ENCODE measurements at regions not wholly inside any gene's neighbourhood (a gene's known extent, or its start where the extent isn't known, plus 50 kb on each side); places are given as distances from the start of the nearest gene placed in this dataset.

DNA sequence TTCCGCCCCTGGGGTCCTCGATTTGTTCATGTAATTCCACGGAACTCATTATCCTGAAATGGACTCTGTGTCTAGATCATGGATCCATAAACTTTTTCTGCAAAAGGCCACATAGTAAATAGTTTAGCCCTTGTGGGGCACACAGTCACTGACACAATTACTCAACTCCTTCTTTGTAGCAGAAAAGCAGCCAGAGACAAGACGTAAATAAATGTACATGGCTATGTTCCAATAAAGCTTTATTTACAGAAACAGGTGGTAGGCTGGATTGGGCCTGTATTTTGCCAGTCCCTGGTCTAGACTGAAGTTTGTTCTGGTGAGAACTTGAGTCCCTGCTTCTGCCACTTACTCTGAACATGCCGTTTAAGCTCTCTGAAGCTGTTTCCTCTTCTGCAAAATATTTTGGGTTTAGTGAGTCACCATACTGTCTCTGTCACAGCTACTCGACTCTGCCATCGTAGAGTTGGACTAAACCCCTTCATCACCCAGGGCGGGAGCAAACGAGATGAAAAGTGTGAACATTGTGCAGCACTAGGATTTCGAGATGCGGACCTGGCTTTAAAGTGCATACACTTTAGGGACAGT lies 61.9 kb upstream of the FOXF1 start:
- 66% methylated on average over 11 of the region's 11 CpGs for WGBS (ENCODE audit: insufficient coverage)

DNA sequence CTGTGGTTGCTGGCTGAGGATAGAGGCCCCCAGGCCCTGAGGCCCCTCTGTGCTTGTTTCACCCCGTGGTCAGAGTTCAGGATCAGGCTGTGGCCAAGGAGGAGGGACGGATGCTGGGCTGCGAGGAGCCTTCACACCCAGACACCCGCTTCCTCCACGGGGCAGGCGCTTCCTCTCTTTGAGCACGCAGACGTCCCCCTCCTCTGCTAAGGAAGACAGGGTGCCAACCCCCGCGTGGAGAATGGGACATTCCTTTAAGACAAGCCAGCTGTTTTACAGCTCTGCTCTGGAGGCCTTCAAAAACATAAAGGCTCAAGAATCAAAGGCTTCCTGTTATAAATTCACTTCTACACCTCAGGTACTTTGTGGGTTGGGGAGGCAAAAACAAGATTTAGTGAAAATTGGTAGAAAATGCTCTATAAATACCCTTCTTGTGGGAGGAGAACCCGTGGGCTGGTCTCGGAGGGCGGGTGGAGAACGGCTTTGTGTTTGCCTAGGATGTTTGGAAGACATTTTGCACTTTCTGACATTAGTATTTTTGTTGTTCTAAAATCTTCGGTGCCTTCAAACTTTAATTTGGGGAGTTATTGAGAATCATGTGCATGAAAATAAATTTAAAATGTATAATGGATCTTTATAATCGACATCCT lies 60.8 kb upstream of the FOXF1 start:
- WGBS (ENCODE audit: insufficient coverage), result 23% methylated on average over 9 of the region's 16 CpGs
- Histone ChIP-seq H3K9me3 (ENCODE audit: control extremely low read depth in 1 of 5, control insufficient read depth in 4 of 5, insufficient read depth in 2 of 5, low read depth in 1 of 5, low read length in 4 of 5) (peaks cover 0 to 9% (median 0%) of the 10 kb centered on the region in 5 experiments), H3K27me3 (replicated peaks in 2 of 5; ENCODE audit: control insufficient read depth in 4 of 5, insufficient read depth in 5 of 5, low read length in 4 of 5) (peaks cover 0 to 44% (median 6%) of the 10 kb centered on the region in 5 experiments), H3K27ac (ENCODE audit: insufficient read depth in 1 of 2, low read depth in 1 of 2, low read length in 2 of 2, poor library complexity in 1 of 2, severe bottlenecking in 2 of 2) (no peak overlapping the region), H3K4me1 (ENCODE audit: control extremely low read depth in 1 of 4, control insufficient read depth in 4 of 4, insufficient read depth in 4 of 4, low read length in 3 of 4) (peaks cover 0 to 9% (median 3%) of the 10 kb centered on the region in 4 experiments), H3K4me3 (ENCODE audit: control insufficient read depth in 1 of 7, extremely low read depth in 1 of 7, insufficient read depth in 4 of 7, low read depth in 2 of 7, low read length in 6 of 7) (no peak overlapping the region), H3K36me3 (ENCODE audit: control insufficient read depth in 4 of 4, insufficient read depth in 4 of 4, low read length in 3 of 4) (no peaks in the 10 kb centered on the region)
- DNase-seq, result peak in 2 of 3 donors; percentile 17 to 46
- CTCF ChIA-PET, result interaction anchor here (1.1 kb wide), 1 partner anchor 26 kb away, joined by 3 read pairs; no protein-coding TSS in a partner anchor
- POLR2A ChIA-PET, result no interaction called here

More for the DNA sequence above, 61.9 kb upstream of the FOXF1 start:
- ChIA-PET CTCF (interaction anchor here (1.1 kb wide), 1 partner anchor 27 kb away, joined by 3 read pairs; no protein-coding TSS in a partner anchor), POLR2A (no interaction called here)
- DNase-seq, result peak in 2 of 3 donors; percentile 26 to 53
- Histone ChIP-seq H3K27me3 (replicated peaks in 2 of 5; ENCODE audit: control insufficient read depth in 4 of 5, insufficient read depth in 5 of 5, low read length in 4 of 5) (peaks cover 0 to 47% (median 6%) of the 10 kb centered on the region in 5 experiments), H3K9me3 (ENCODE audit: control extremely low read depth in 1 of 5, control insufficient read depth in 4 of 5, insufficient read depth in 2 of 5, low read depth in 1 of 5, low read length in 4 of 5) (peaks cover 0 to 9% (median 0%) of the 10 kb centered on the region in 5 experiments), H3K27ac (ENCODE audit: insufficient read depth in 1 of 2, low read depth in 1 of 2, low read length in 2 of 2, poor library complexity in 1 of 2, severe bottlenecking in 2 of 2) (no peak overlapping the region), H3K4me3 (ENCODE audit: control insufficient read depth in 1 of 7, extremely low read depth in 1 of 7, insufficient read depth in 4 of 7, low read depth in 2 of 7, low read length in 6 of 7) (no peak overlapping the region), H3K36me3 (ENCODE audit: control insufficient read depth in 4 of 4, insufficient read depth in 4 of 4, low read length in 3 of 4) (no peaks in the 10 kb centered on the region), H3K4me1 (ENCODE audit: control extremely low read depth in 1 of 4, control insufficient read depth in 4 of 4, insufficient read depth in 4 of 4, low read length in 3 of 4) (peaks cover 0 to 20% (median 6%) of the 10 kb centered on the region in 4 experiments)

DNA sequence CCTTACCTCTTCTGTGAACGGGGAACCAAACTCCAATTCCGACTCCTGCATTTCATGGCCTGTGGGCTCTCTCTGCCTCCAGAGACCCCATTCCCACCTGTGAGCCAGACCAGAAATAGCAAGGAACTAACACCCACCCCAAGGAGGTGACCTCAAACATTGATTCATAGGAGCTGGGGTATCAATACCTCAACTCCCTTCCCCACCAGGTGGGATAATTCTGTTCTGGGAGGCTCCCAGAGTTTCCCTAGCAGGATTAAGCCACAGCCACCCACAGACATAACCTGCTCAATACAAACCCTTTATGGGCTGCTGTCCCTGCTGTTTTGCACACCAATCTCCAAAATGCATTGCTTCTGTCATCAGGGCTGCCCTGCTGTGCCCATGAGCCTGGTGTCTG lies 59.6 kb upstream of the FOXF1 start:
- CTCF ChIA-PET, result no interaction called here

DNA sequence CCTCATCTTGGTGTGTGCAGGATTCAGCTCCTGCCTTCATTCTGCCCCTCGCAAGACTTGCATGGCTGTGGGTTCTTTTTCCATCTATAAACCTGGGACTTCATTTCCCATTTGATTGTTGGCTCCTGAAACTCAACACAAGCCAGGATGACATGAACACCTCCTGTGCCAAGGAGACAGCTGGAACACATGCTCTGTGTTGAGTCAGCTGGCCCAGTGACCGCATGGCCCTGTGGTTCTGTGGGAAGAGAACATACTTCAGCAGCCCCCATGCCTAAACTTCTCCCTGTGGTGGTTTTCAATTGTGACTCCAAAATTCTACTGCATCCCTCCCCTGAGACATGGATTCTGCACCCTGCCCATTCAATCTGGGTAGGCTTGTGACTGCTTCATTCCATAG lies 57.9 kb upstream of the FOXF1 start:
- Histone ChIP-seq H3K27ac (ENCODE audit: insufficient read depth in 1 of 2, low read depth in 1 of 2, low read length in 2 of 2, poor library complexity in 1 of 2, severe bottlenecking in 2 of 2) (no peak overlapping the region), H3K4me1 (ENCODE audit: control extremely low read depth in 1 of 4, control insufficient read depth in 4 of 4, insufficient read depth in 4 of 4, low read length in 3 of 4) (peaks cover 0 to 7% (median 3%) of the 10 kb centered on the region in 4 experiments), H3K36me3 (ENCODE audit: control insufficient read depth in 4 of 4, insufficient read depth in 4 of 4, low read length in 3 of 4) (no peaks in the 10 kb centered on the region), H3K27me3 (replicated peaks in 2 of 5; ENCODE audit: control insufficient read depth in 4 of 5, insufficient read depth in 5 of 5, low read length in 4 of 5) (peaks cover 4 to 39% (median 6%) of the 10 kb centered on the region in 5 experiments), H3K4me3 (ENCODE audit: control insufficient read depth in 1 of 7, extremely low read depth in 1 of 7, insufficient read depth in 4 of 7, low read depth in 2 of 7, low read length in 6 of 7) (no peak overlapping the region), H3K9me3 (ENCODE audit: control extremely low read depth in 1 of 5, control insufficient read depth in 4 of 5, insufficient read depth in 2 of 5, low read depth in 1 of 5, low read length in 4 of 5) (peaks cover 0 to 5% (median 0%) of the 10 kb centered on the region in 5 experiments)
- CTCF ChIA-PET, result no interaction called here
- no peak for DNase-seq
- WGBS (ENCODE audit: insufficient coverage), result 88% methylated on average over 1 of the region's 2 CpGs
- POLR2A ChIA-PET, result no interaction called here

More for the DNA sequence above, 59.6 kb upstream of the FOXF1 start:
- DNase-seq, result no peak
- Histone ChIP-seq H3K27me3 (replicated peaks in 2 of 5; ENCODE audit: control insufficient read depth in 4 of 5, insufficient read depth in 5 of 5, low read length in 4 of 5) (peaks cover 0 to 37% (median 4%) of the 10 kb centered on the region in 5 experiments), H3K36me3 (ENCODE audit: control insufficient read depth in 4 of 4, insufficient read depth in 4 of 4, low read length in 3 of 4) (no peaks in the 10 kb centered on the region), H3K27ac (ENCODE audit: insufficient read depth in 1 of 2, low read depth in 1 of 2, low read length in 2 of 2, poor library complexity in 1 of 2, severe bottlenecking in 2 of 2) (no peak overlapping the region), H3K4me3 (ENCODE audit: control insufficient read depth in 1 of 7, extremely low read depth in 1 of 7, insufficient read depth in 4 of 7, low read depth in 2 of 7, low read length in 6 of 7) (no peak overlapping the region), H3K4me1 (ENCODE audit: control extremely low read depth in 1 of 4, control insufficient read depth in 4 of 4, insufficient read depth in 4 of 4, low read length in 3 of 4) (peaks cover 0 to 7% (median 3%) of the 10 kb centered on the region in 4 experiments), H3K9me3 (ENCODE audit: control extremely low read depth in 1 of 5, control insufficient read depth in 4 of 5, insufficient read depth in 2 of 5, low read depth in 1 of 5, low read length in 4 of 5) (peaks cover 0 to 9% (median 0%) of the 10 kb centered on the region in 5 experiments)
- POLR2A ChIA-PET, result no interaction called here
- WGBS (ENCODE audit: insufficient coverage), result 100% methylated on average over 2 of the region's 2 CpGs

DNA sequence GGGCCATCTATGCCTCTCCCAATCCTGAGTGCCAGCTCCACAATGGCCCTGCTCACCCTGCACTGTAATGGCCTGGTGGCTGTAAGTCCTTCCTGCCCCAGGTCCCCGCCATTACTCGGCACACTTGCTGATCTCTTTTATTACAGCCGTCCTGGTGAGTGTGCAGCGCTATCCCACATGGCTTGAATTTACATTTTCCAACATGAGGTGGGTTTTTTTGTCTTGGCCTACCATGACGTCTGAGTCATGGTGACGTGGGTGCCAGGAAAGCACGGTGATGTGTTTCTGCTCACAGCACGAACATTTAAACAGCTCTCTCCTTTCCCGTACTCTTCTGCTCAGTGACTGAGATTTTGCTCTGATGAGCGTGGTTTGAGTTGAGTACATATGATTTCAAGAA lies 55.2 kb upstream of the FOXF1 start:
- WGBS (ENCODE audit: insufficient coverage), result 92% methylated on average over 9 of the region's 10 CpGs
- Histone ChIP-seq H3K4me1 (ENCODE audit: control extremely low read depth in 1 of 4, control insufficient read depth in 4 of 4, insufficient read depth in 4 of 4, low read length in 3 of 4) (no peaks in the 10 kb centered on the region), H3K27ac (ENCODE audit: insufficient read depth in 1 of 2, low read depth in 1 of 2, low read length in 2 of 2, poor library complexity in 1 of 2, severe bottlenecking in 2 of 2) (no peak overlapping the region), H3K4me3 (ENCODE audit: control insufficient read depth in 1 of 7, extremely low read depth in 1 of 7, insufficient read depth in 4 of 7, low read depth in 2 of 7, low read length in 6 of 7) (no peak overlapping the region), H3K27me3 (replicated peaks in 2 of 5; ENCODE audit: control insufficient read depth in 4 of 5, insufficient read depth in 5 of 5, low read length in 4 of 5) (peaks cover 4 to 53% (median 9%) of the 10 kb centered on the region in 5 experiments), H3K9me3 (ENCODE audit: control extremely low read depth in 1 of 5, control insufficient read depth in 4 of 5, insufficient read depth in 2 of 5, low read depth in 1 of 5, low read length in 4 of 5) (peaks cover 0 to 5% (median 0%) of the 10 kb centered on the region in 5 experiments), H3K36me3 (ENCODE audit: control insufficient read depth in 4 of 4, insufficient read depth in 4 of 4, low read length in 3 of 4) (no peaks in the 10 kb centered on the region)
- ChIA-PET POLR2A (no interaction called here), CTCF (no interaction called here)
- DNase-seq, result no peak

DNA sequence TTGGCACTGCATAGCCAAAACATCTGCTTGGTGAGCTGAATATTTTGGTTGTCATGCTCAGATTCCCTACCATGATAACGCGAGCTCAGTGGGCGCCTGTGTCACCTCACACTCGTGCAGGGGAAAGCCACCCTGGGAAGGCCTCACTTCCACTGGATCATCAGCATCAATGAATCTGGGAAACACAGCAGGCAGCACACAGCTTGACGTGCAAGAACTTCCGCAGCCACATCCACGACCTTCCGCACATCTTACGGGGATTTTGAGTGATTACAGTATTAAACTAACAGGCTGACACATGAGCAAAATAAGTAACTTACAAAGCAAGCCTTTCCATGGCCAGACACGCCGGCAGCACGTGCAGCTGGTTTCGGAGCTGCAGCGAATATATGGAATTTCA lies 54.7 kb upstream of the FOXF1 start:
- Histone ChIP-seq H3K36me3 (ENCODE audit: control insufficient read depth in 4 of 4, insufficient read depth in 4 of 4, low read length in 3 of 4) (no peaks in the 10 kb centered on the region), H3K4me1 (ENCODE audit: control extremely low read depth in 1 of 4, control insufficient read depth in 4 of 4, insufficient read depth in 4 of 4, low read length in 3 of 4) (no peaks in the 10 kb centered on the region), H3K27ac (ENCODE audit: insufficient read depth in 1 of 2, low read depth in 1 of 2, low read length in 2 of 2, poor library complexity in 1 of 2, severe bottlenecking in 2 of 2) (no peak overlapping the region), H3K9me3 (ENCODE audit: control extremely low read depth in 1 of 5, control insufficient read depth in 4 of 5, insufficient read depth in 2 of 5, low read depth in 1 of 5, low read length in 4 of 5) (peaks cover 0 to 4% (median 0%) of the 10 kb centered on the region in 5 experiments), H3K27me3 (replicated peaks in 2 of 5; ENCODE audit: control insufficient read depth in 4 of 5, insufficient read depth in 5 of 5, low read length in 4 of 5) (peaks cover 4 to 53% (median 9%) of the 10 kb centered on the region in 5 experiments), H3K4me3 (ENCODE audit: control insufficient read depth in 1 of 7, extremely low read depth in 1 of 7, insufficient read depth in 4 of 7, low read depth in 2 of 7, low read length in 6 of 7) (no peak overlapping the region)
- POLR2A ChIA-PET, result interaction anchor here (0.6 kb wide), 1 partner anchor 16 kb away, joined by 3 read pairs; no protein-coding TSS in a partner anchor
- WGBS (ENCODE audit: insufficient coverage), result 91% methylated on average over 9 of the region's 14 CpGs
- CTCF ChIA-PET, result no interaction called here
- no peak for DNase-seq

DNA sequence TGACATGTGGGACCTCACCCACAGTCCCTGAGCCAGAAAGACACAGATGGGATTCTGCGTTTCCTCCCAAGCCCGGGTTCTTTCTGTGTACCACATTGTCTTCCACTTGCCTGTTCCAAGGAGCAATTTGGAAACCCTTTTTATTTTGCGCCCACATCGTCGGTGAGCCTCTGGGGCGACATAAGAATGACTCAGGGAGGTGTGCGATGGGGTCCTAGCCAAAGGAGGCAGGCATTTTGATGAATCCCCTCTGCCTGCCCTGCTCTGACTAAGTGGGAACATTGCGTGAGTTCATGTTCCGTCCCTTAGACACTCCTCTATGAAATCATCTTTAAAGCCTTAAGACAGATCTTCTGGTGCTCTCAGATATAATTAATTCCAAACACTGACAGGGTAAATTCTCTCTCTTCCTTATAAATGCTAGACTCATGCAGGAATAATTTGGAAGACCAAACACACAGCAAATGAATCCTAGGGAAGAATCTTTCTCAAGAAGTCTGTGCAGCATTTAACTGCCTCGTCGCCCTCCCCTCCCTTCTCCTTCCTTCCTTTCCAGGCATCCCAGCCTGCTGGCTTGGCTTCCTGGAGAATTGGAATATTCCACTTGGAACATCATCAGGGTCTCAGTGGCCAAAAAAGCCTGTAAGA lies 52.7 kb upstream of the FOXF1 start:
- Histone ChIP-seq H3K4me3 (ENCODE audit: control insufficient read depth in 1 of 7, extremely low read depth in 1 of 7, insufficient read depth in 4 of 7, low read depth in 2 of 7, low read length in 6 of 7) (no peak overlapping the region), H3K4me1 (ENCODE audit: control extremely low read depth in 1 of 4, control insufficient read depth in 4 of 4, insufficient read depth in 4 of 4, low read length in 3 of 4) (no peaks in the 10 kb centered on the region), H3K9me3 (ENCODE audit: control extremely low read depth in 1 of 5, control insufficient read depth in 4 of 5, insufficient read depth in 2 of 5, low read depth in 1 of 5, low read length in 4 of 5) (peaks cover 0 to 13% (median 0%) of the 10 kb centered on the region in 5 experiments), H3K27ac (ENCODE audit: insufficient read depth in 1 of 2, low read depth in 1 of 2, low read length in 2 of 2, poor library complexity in 1 of 2, severe bottlenecking in 2 of 2) (no peak overlapping the region), H3K27me3 (replicated peaks in 2 of 5; ENCODE audit: control insufficient read depth in 4 of 5, insufficient read depth in 5 of 5, low read length in 4 of 5) (peaks cover 4 to 51% (median 9%) of the 10 kb centered on the region in 5 experiments), H3K36me3 (ENCODE audit: control insufficient read depth in 4 of 4, insufficient read depth in 4 of 4, low read length in 3 of 4) (no peaks in the 10 kb centered on the region)
- CTCF ChIA-PET, result no interaction called here
- WGBS (ENCODE audit: insufficient coverage), result 69% methylated on average over 11 of the region's 11 CpGs
- POLR2A ChIA-PET, result no interaction called here
- no peak for DNase-seq
